Neuronal stem cell (in vitro differentiated cells): ENCODE measurements at regions not wholly inside any gene's neighbourhood (a gene's known extent, or its start where the extent isn't known, plus 50 kb on each side); places are given as distances from the start of the nearest gene placed in this dataset.

ENCODE experiments used
- DNase-seq: peaks from one replicate; pipeline ENCODE4 v3.0.0-alpha.2; 2013; ENCODE audit warnings: low spot score
- H2AFZ ChIP-seq: one replicate; pipeline ENCODE4 v1.6.1; 2013; ENCODE audit warnings: mild to moderate bottlenecking, low read length, inconsistent platforms
- H2AK5ac ChIP-seq: 2 replicates; pipeline ENCODE4 v1.6.1; 2013; ENCODE audit warnings: low read depth, mild to moderate bottlenecking, inconsistent platforms, low read length, moderate library complexity, mixed read lengths
- H2BK120ac ChIP-seq: 2 replicates; pipeline ENCODE4 v1.6.1; 2013; ENCODE audit warnings: low read depth, mild to moderate bottlenecking, inconsistent platforms, low read length, moderate library complexity, mixed read lengths
- H2BK12ac ChIP-seq: one replicate; pipeline ENCODE4 v1.6.1; 2013; ENCODE audit warnings: low read length, inconsistent platforms
- H2BK15ac ChIP-seq: 2 replicates; pipeline ENCODE4 v1.6.1; 2013; ENCODE audit warnings: mild to moderate bottlenecking, low read length, inconsistent platforms, mixed read lengths
- H2BK5ac ChIP-seq: one replicate; pipeline ENCODE4 v1.6.1; 2013; ENCODE audit warnings: inconsistent platforms, mild to moderate bottlenecking, low read length, moderate library complexity
- H3K14ac ChIP-seq: one replicate; pipeline ENCODE4 v1.6.1; 2013; ENCODE audit warnings: low read length, inconsistent platforms
- H3K18ac ChIP-seq: 2 replicates; pipeline ENCODE4 v1.6.1; 2013; ENCODE audit warnings: low read length, inconsistent platforms
- H3K23ac ChIP-seq: 2 replicates; pipeline ENCODE4 v1.6.1; 2013; ENCODE audit warnings: low read depth, mild to moderate bottlenecking, mixed read lengths, low read length, inconsistent platforms; ENCODE audit not compliant: poor library complexity
- H3K27ac ChIP-seq: replicated peaks from 3 replicates; pipeline ENCODE4 v1.5.1; 2013; ENCODE audit warnings: low read length, inconsistent platforms
- H3K27me3 ChIP-seq, 3 experiments: 2 replicates each; pipeline ENCODE4 v1.6.1; 2013; ENCODE audit warnings: low read length in 3 of 3, mild to moderate bottlenecking in 2 of 3, inconsistent platforms in 1 of 3, low read depth in 1 of 3, mixed read lengths in 1 of 3, moderate library complexity in 1 of 3; ENCODE audit not compliant: control insufficient read depth in 3 of 3, insufficient read depth in 3 of 3
- H3K36me3 ChIP-seq, 2 donors: replicated peaks in 1 of 2; 2 replicates each; pipeline ENCODE4 v1.6.1; 2013; ENCODE audit warnings: low read length in 2 of 2; ENCODE audit not compliant: control insufficient read depth in 2 of 2, insufficient read depth in 2 of 2
- H3K4ac ChIP-seq: 2 replicates; pipeline ENCODE4 v1.6.1; 2013; ENCODE audit warnings: inconsistent platforms, mild to moderate bottlenecking, low read length, moderate library complexity
- H3K4me1 ChIP-seq, 2 donors: 1 replicate in 1 of 2; 2 replicates in 1 of 2; pipeline ENCODE4 v1.6.1; 2013; ENCODE audit warnings: low read length in 2 of 2, low read depth in 1 of 2; ENCODE audit not compliant: control insufficient read depth in 2 of 2, insufficient read depth in 1 of 2
- H3K4me2 ChIP-seq: one replicate; pipeline ENCODE4 v1.6.1; 2013; ENCODE audit warnings: mild to moderate bottlenecking, low read length, inconsistent platforms; ENCODE audit not compliant: insufficient read depth, poor library complexity, severe bottlenecking
- H3K4me3 ChIP-seq, 2 donors: 2 replicates each; pipeline ENCODE4 v1.5.1; 2013; ENCODE audit warnings: low read length in 2 of 2, mild to moderate bottlenecking in 2 of 2, inconsistent platforms in 1 of 2, moderate library complexity in 1 of 2
- H3K79me1 ChIP-seq: one replicate; pipeline ENCODE4 v1.6.1; 2013; ENCODE audit warnings: low read depth, mild to moderate bottlenecking, inconsistent platforms, low read length, moderate library complexity
- H3K9ac ChIP-seq: one replicate; pipeline ENCODE4 v1.6.1; 2013; ENCODE audit warnings: mild to moderate bottlenecking, low read depth, low read length, inconsistent platforms; ENCODE audit not compliant: poor library complexity
- H3K9me3 ChIP-seq, 2 donors: replicated peaks in 1 of 2; 2 replicates each; pipeline versions ENCODE3 to v1.6.1; 2013; ENCODE audit warnings: low read length in 2 of 2, mild to moderate bottlenecking in 2 of 2, inconsistent platforms in 1 of 2, low read depth in 1 of 2, mixed read lengths in 1 of 2, moderate library complexity in 1 of 2; ENCODE audit not compliant: control insufficient read depth in 2 of 2, insufficient read depth in 1 of 2
- H4K8ac ChIP-seq: one replicate; pipeline ENCODE4 v1.6.1; 2013; ENCODE audit warnings: low read depth, mild to moderate bottlenecking, inconsistent platforms, low read length, moderate library complexity
- H4K91ac ChIP-seq: one replicate; pipeline ENCODE4 v1.6.1; 2013; ENCODE audit warnings: low read length, low read depth, mild to moderate bottlenecking, inconsistent platforms; ENCODE audit not compliant: poor library complexity
- WGBS, 2 donors: extraction: QIAGEN DNeasy Blood & Tissue Kit; methylation state at CpG; one replicate each; pipeline ENCODE4 v1.1.7; 2013; ENCODE audit warnings: missing lambda C conversion rate in 2 of 2, mixed read lengths in 1 of 2; ENCODE audit not compliant: insufficient read length in 2 of 2, insufficient replicate concordance in 1 of 2; ENCODE audit errors: extremely low coverage in 2 of 2; 5-methylcytosine and 5-hydroxymethylcytosine counted together

GRCh38 chr4:14054391-14054790 lies 426.9 kb upstream of the BOD1L1 start:
- H3K9me3 ChIP-seq = no peaks in the 10 kb centered on the region
- H3K79me1 ChIP-seq = no peaks in the 10 kb centered on the region
- H2BK12ac ChIP-seq = no peak overlapping the region
- H3K27me3 ChIP-seq = peaks cover 0 to 15% (median 0%) of the 10 kb centered on the region in 3 experiments
- no peak overlapping the region for H2AFZ ChIP-seq
- H3K9ac ChIP-seq = no peak overlapping the region
- no peak overlapping the region for H3K4me3 ChIP-seq
- H3K23ac ChIP-seq = no peak overlapping the region
- H2BK120ac ChIP-seq = no peak overlapping the region
- no peak overlapping the region for H3K4ac ChIP-seq
- no peaks in the 10 kb centered on the region for H3K4me1 ChIP-seq
- no peak overlapping the region for H4K8ac ChIP-seq
- no peak for DNase-seq
- no CpG with 5 or more reads among the region's 1 CpG for WGBS, 2 donors
- no peak overlapping the region for H2AK5ac ChIP-seq
- no peak overlapping the region for H2BK5ac ChIP-seq
- H3K27ac ChIP-seq = no peak overlapping the region
- no peak overlapping the region for H2BK15ac ChIP-seq
- no peak overlapping the region for H3K4me2 ChIP-seq
- no peak overlapping the region for H4K91ac ChIP-seq
- no peaks in the 10 kb centered on the region for H3K36me3 ChIP-seq
- no peak overlapping the region for H3K18ac ChIP-seq
- no peak overlapping the region for H3K14ac ChIP-seq

- Histone ChIP-seq H3K9ac (no peak overlapping the region), H2AFZ (no peak overlapping the region), H3K4me1 (no peaks in the 10 kb centered on the region), H2BK12ac (no peak overlapping the region), H3K4ac (no peak overlapping the region), H2BK5ac (no peak overlapping the region), H3K27ac (no peak overlapping the region), H2BK120ac (no peak overlapping the region), H3K4me3 (no peak overlapping the region), H2BK15ac (no peak overlapping the region), H3K14ac (no peak overlapping the region), H3K36me3 (no peaks in the 10 kb centered on the region), H4K8ac (no peak overlapping the region), H3K9me3 (no peaks in the 10 kb centered on the region), H2AK5ac (no peak overlapping the region), H3K79me1 (no peaks in the 10 kb centered on the region), H3K18ac (no peak overlapping the region), H3K23ac (no peak overlapping the region), H3K27me3 (peaks cover 0 to 26% (median 0%) of the 10 kb centered on the region in 3 experiments), H3K4me2 (no peak overlapping the region), H4K91ac (no peak overlapping the region)
- no peak for DNase-seq
- WGBS, 2 donors = no CpG with 5 or more reads among the region's 4 CpGs
These were observed 431.5 kb upstream of the BOD1L1 start for GRCh38 chr4:14059006-14059405.

- Histone ChIP-seq H3K23ac (no peak overlapping the region), H3K79me1 (no peaks in the 10 kb centered on the region), H3K4me2 (no peak overlapping the region), H2BK12ac (no peak overlapping the region), H3K9me3 (no peaks in the 10 kb centered on the region), H2BK15ac (no peak overlapping the region), H3K4me3 (no peak overlapping the region), H2BK120ac (no peak overlapping the region), H4K8ac (no peak overlapping the region), H3K14ac (no peak overlapping the region), H3K36me3 (no peaks in the 10 kb centered on the region), H2BK5ac (no peak overlapping the region), H3K4me1 (peaks cover 0 to 2% of the 10 kb centered on the region in 2 donors), H3K18ac (no peak overlapping the region), H3K27me3 (peaks cover 0 to 41% (median 0%) of the 10 kb centered on the region in 3 experiments), H3K9ac (no peak overlapping the region), H3K27ac (no peak overlapping the region), H2AFZ (no peak overlapping the region), H4K91ac (no peak overlapping the region), H2AK5ac (no peak overlapping the region), H3K4ac (no peak overlapping the region)
- WGBS, 2 donors = no CpG with 5 or more reads among the region's 2 CpGs
- no peak for DNase-seq
These were observed 437.5 kb upstream of the BOD1L1 start for GRCh38 chr4:14064984-14065383.

- Histone ChIP-seq H3K14ac (no peak overlapping the region), H3K4me3 (no peak overlapping the region), H3K27ac (no peak overlapping the region), H4K8ac (no peak overlapping the region), H3K4me1 (peaks cover 0 to 4% of the 10 kb centered on the region in 2 donors), H3K4me2 (no peak overlapping the region), H3K9ac (no peak overlapping the region), H3K79me1 (no peaks in the 10 kb centered on the region), H3K36me3 (no peaks in the 10 kb centered on the region), H3K23ac (no peak overlapping the region), H2AK5ac (no peak overlapping the region), H2AFZ (no peak overlapping the region), H2BK120ac (no peak overlapping the region), H3K4ac (no peak overlapping the region), H3K27me3 (peaks cover 0 to 41% (median 0%) of the 10 kb centered on the region in 3 experiments), H3K9me3 (no peaks in the 10 kb centered on the region), H2BK15ac (no peak overlapping the region), H3K18ac (no peak overlapping the region), H2BK12ac (no peak overlapping the region), H4K91ac (no peak overlapping the region), H2BK5ac (no peak overlapping the region)
- DNase-seq = no peak
- no CpG with 5 or more reads among the region's 5 CpGs for WGBS, 2 donors
These were observed 437.9 kb upstream of the BOD1L1 start for GRCh38 chr4:14065406-14065805.
